Choroid plexus epithelial cell (primary cell): ENCODE measurements at regions not wholly inside any gene's neighbourhood (a gene's known extent, or its start where the extent isn't known, plus 50 kb on each side); places are given as distances from the start of the nearest gene placed in this dataset.
"Not testable (repeated sequence)": the region's sequence is repeated elsewhere in the genome, so short reads cannot be mapped to it uniquely, and the experiment has no call there.

Source experiments
- DNase-seq: peaks from one replicate; pipeline ENCODE4 v3.0.0-alpha.2; 2010; ENCODE audit warnings: low read depth
- H3K4me3 ChIP-seq: 2 replicates; pipeline ENCODE4 v1.5.1; 2011; ENCODE audit warnings: low read depth, mild to moderate bottlenecking, control low read depth, low read length, moderate library complexity
- CTCF ChIP-seq: conservative IDR thresholded peaks from 2 replicates; pipeline ENCODE4 v1.5.1; 2011; ENCODE audit warnings: low read depth, mild to moderate bottlenecking, control low read depth, inconsistent platforms, low read length, moderate library complexity

DNA sequence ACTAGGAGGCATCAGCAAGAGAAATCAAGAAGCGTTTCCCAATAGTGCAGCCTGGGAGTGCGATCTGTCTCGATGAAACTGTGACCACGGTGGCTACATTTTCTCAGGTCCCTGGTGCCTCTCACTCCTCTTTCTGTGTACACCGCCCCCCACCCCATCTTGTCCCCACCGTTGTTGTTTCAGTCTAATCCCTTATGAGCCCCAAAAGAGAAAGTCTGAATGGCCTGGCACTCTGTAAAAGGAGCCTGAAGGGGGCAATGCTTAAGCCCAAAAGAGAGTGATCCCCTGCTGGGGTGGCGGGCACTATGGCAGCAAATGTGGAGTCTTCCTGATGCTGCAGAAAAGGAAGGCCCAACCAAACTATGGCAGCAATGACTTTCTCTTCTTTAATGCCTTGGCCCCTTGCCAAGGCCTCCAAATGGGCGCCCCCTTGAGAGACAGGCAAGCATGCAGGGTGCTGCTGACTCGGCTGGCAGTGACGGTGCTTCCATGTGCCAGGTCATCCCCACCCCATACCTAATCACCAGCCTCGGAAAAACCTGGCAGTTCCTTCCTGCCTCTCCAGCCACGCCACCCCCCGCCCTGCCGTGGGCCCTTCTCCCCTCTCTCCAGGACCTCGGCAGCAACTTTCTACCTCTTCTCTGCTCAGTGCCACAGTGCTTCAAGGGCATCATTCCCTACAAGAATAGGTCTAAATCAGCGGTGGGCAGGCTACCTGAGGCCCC lies 123.0 kb downstream of the CYP26B1 start:
- TF ChIP-seq CTCF, result no peak
- H3K4me3 ChIP-seq, result no peak overlapping the region
- no peak for DNase-seq

GRCh38 chr2:72023678-72024390 lies 123.8 kb downstream of the CYP26B1 start:
- DNase-seq, result no peak
- TF ChIP-seq CTCF, result no peak
- H3K4me3 ChIP-seq, result no peak overlapping the region

DNA sequence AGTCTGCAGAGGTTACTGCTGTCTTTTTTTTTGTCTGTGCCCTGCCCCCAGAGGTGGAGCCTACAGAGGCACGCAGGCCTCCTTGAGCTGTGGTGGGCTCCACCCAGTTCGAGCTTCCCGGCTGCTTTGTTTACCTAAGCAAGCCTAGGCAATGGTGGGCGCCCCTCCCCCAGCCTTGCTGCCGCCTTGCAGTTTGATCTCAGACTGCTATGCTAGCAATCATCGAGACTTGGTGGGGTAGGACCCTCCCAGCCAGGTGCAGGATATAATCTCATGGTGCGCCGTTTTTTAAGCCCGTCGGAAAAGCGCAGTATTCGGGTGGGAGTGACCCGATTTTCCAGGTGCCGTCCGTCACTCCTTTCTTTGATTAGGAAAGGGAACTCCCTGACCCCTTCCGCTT lies 126.3 kb downstream of the CYP26B1 start:
- not testable (repeated sequence) for H3K4me3 ChIP-seq, DNase-seq

GRCh38 chr2:72015266-72015665 lies 132.4 kb downstream of the CYP26B1 start:
- peak; percentile 71 for DNase-seq
- H3K4me3 ChIP-seq, result no peak overlapping the region
- TF ChIP-seq CTCF, result no peak

DNA sequence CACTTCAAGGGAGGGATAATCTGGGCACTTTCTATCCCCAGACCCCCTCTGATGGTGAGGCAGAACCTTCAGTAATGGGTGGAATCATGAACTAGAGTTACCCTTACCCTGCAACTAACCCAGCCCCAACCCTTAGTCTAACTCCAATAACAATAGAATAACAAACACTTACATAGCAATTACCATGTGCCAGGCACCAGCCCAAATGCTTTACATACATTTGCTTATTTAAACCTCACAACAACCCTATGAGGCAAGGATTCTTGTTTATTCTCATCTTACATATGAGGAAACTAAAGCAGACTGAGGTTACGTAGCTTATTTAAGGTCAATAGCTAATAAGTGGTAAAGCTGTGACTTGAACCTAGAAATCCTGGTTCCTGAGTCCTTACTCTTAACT lies 132.8 kb downstream of the CYP26B1 start:
- DNase-seq, result peak; percentile 61
- H3K4me3 ChIP-seq, result no peak overlapping the region
- TF ChIP-seq CTCF, result no peak

DNA sequence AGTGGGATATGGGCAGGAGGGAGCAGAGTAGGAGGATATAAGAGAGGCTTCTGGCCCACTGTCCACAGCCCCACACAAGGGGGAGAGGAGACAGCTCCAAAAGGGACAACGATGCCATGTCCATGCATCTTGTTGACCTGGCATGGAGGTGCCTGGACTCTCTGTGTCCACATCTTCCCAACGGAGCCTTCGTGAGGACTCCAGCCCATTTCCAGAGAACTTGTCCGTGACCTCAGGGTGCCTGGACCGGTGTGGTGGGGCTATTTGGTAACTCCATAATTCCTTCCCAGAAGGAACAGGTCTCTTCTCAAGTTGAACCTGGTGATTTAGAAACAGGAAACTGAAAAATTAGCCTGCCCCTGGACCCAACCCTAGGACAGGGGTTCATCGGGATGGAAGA lies 133.9 kb downstream of the CYP26B1 start:
- H3K4me3 ChIP-seq, result no peak overlapping the region
- no peak for DNase-seq
- TF ChIP-seq CTCF, result no peak

DNA sequence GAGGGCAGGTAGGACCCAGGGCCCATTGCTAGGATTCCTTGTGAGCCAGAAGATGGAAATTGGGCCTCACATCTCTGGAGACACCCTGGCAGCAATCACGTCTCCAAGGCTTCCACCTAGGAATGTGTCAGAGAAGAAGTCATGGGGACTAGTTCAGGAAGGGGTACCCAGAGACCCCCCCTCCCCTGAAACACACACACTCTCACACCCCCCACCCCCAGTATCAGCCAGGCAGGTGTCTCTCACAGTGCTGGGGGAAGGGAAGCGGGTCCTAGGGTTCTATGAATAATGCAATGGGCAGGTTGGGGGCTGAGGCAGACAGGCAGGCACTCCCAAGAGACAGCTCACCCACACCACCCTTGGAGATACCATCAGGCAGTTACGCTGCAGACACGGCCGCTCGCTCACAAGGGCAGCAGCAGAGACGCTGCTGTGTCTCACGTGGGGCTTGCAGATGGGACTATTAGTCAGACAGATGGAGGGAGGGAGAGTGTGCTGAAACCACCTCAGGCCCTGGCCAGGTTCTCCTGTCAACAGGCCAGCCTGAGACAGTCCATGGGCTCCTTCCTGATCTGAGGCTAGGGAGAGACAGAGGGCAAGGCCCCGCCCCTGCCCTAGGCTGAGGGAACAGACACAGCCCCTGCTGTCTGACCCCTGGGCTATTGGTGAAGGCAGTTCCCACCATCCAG lies 134.6 kb downstream of the CYP26B1 start:
- DNase-seq, result no peak

More for the DNA sequence above, 134.6 kb downstream of the CYP26B1 start:
- no peak for TF ChIP-seq CTCF
- H3K4me3 ChIP-seq, result no peak overlapping the region
